ENCODE measurements at regions not wholly inside any gene's neighbourhood (a gene's known extent, or its start where the extent isn't known, plus 50 kb on each side); places are given as distances from the start of the nearest gene placed in this dataset.
A peak's percentile ranks its signal among the peaks of the same experiment; 100 is the strongest.

DNA sequence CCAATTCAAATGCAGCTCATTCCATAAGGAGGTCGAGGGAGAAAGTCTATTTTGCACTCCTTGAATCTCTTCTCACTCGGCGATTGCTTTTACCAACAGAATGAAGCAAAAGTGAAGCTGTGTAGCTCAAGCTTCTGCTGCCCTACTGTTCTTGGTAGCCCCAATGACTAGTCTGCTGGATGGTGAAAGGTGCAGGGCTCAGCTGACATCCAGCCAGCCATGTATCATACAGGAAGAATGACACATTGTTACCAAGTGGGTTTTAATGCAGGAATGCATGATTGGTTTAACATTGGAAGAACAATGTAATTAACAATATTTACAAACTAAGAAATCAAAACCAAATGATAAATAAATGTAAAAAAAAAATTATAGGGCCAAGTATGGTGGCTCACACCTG, 286.2 kb upstream of the HSFY2 start:
- Histone ChIP-seq H3K9me3 (ENCODE audit: low read depth) (no peaks in the 10 kb centered on the region), H3K4me1 (ENCODE audit: low read depth) (no peaks in the 10 kb centered on the region), H3K4me3 (no peak overlapping the region), H3K27ac (no peak overlapping the region), H3K27me3 (no peaks in the 10 kb centered on the region), H3K36me3 (no peaks in the 10 kb centered on the region)
- DNase-seq (ENCODE audit: low read depth in 1 of 2, low spot score in 1 of 2), result peak in 1 of 2 donors; percentile 6
- TF ChIP-seq, protein P1, sequence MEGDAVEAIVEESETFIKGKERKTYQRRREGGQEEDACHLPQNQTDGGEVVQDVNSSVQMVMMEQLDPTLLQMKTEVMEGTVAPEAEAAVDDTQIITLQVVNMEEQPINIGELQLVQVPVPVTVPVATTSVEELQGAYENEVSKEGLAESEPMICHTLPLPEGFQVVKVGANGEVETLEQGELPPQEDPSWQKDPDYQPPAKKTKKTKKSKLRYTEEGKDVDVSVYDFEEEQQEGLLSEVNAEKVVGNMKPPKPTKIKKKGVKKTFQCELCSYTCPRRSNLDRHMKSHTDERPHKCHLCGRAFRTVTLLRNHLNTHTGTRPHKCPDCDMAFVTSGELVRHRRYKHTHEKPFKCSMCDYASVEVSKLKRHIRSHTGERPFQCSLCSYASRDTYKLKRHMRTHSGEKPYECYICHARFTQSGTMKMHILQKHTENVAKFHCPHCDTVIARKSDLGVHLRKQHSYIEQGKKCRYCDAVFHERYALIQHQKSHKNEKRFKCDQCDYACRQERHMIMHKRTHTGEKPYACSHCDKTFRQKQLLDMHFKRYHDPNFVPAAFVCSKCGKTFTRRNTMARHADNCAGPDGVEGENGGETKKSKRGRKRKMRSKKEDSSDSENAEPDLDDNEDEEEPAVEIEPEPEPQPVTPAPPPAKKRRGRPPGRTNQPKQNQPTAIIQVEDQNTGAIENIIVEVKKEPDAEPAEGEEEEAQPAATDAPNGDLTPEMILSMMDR (IDR thresholded peaks at IDR 0.05; ENCODE audit: low read depth, low read length), result no peak

DNA sequence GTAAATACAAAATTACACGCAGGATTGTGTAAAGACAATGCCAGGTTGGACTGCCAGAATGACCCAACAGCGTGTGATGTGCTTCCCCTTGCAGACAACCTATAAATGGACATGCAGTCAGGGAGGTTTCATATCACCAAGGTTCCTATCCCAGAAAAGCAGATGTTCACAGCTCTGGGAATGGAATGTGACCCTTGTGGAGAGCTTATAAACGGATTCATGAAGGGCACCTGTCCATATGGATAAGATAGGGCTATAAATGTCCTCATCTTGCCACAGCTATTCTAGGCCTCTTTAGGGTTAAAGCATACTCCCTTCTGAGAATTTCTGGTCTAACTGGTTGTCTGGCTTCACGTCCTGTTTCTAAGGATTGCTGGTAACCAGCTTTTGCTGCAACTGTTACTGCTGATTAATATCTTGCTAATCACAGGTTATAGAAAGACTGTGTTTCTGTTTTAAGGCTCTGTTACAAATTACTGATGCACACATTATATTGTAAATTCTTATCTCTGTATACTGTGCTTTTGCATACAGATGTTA, 285.4 kb upstream of the HSFY2 start:
- no peak for DNase-seq (ENCODE audit: low read depth in 1 of 2, low spot score in 1 of 2)
- Histone ChIP-seq H3K27ac (no peak overlapping the region), H3K27me3 (no peaks in the 10 kb centered on the region), H3K36me3 (no peaks in the 10 kb centered on the region), H3K4me1 (ENCODE audit: low read depth) (no peaks in the 10 kb centered on the region), H3K4me3 (no peak overlapping the region), H3K9me3 (ENCODE audit: low read depth) (no peaks in the 10 kb centered on the region)
- TF ChIP-seq, protein P1 (IDR thresholded peaks at IDR 0.05; ENCODE audit: low read depth, low read length), result no peak

DNA sequence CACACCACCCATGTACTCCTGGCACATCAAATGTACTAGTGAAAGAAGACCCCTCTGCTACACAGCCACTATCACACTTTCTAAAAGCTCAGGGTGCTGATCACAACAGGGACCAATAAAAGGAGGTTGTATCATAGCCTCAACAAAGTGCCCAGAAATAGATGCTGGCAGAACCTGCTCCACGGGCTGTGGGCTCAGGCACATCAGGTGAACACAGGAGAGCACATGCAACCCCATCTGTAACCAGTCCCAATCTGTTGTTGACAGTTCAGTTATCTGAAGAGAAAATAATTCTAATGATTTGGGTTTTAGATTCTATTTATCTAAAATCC, 282.6 kb upstream of the HSFY2 start:
- H3K4me1 ChIP-seq (ENCODE audit: low read depth), result no peaks in the 10 kb centered on the region
- no peak overlapping the region for H3K27ac ChIP-seq
- H3K4me3 ChIP-seq, result no peak overlapping the region
- H3K27me3 ChIP-seq, result no peaks in the 10 kb centered on the region
- TF ChIP-seq, protein P1 (IDR thresholded peaks at IDR 0.05; ENCODE audit: low read depth, low read length), result no peak
- DNase-seq (ENCODE audit: low read depth in 1 of 2, low spot score in 1 of 2), result no peak
- no peaks in the 10 kb centered on the region for H3K36me3 ChIP-seq
- H3K9me3 ChIP-seq (ENCODE audit: low read depth), result no peaks in the 10 kb centered on the region

DNA sequence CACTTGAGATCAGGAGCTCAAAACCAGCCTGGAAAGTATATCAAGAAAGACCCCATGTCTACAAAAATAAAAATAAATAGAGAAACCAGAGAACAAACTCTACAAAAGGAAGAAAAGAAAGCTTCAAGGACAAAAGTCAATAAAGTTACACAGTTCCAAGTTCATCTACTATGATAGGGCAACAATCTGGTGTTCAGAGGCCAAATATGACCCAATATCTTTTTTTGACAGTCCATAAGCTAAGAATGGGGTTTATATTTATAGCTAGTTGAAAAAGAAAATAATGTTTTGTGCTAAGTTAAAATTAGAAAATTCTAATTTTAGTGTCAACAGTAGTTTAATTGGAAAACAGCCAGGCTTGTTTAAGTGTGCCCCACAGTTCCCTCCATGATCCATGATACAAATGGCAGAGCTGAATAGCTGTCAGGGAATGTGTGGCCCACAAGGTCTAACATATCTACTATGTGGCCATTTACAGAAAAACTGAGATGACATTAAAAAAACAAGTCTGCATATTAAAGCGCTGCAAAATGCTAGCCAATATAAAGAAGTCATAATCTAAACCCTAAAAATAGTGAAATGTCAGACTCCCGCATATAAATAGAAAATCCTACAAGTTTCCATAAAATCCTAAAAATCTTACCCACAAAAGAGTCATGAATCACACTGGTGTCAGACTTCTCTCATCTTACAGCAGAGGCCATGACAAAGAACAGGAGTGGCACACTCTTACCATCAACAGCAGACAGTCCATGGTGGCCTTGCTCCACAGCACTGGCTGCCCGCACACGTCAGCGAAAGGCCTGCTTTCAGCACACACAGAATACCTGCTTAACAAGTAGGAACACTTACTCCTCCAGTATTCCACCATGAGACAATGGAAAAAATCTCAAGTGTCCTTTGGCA, 281.9 kb upstream of the HSFY2 start:
- TF ChIP-seq, protein P1 (IDR thresholded peaks at IDR 0.05; ENCODE audit: low read depth, low read length), result no peak
- H3K27ac ChIP-seq, result no peak overlapping the region
- no peaks in the 10 kb centered on the region for H3K4me1 ChIP-seq (ENCODE audit: low read depth)
- no peaks in the 10 kb centered on the region for H3K36me3 ChIP-seq
- no peak overlapping the region for H3K4me3 ChIP-seq
- no peaks in the 10 kb centered on the region for H3K9me3 ChIP-seq (ENCODE audit: low read depth)
- no peaks in the 10 kb centered on the region for H3K27me3 ChIP-seq
- no peak for DNase-seq (ENCODE audit: low read depth in 1 of 2, low spot score in 1 of 2)

DNA sequence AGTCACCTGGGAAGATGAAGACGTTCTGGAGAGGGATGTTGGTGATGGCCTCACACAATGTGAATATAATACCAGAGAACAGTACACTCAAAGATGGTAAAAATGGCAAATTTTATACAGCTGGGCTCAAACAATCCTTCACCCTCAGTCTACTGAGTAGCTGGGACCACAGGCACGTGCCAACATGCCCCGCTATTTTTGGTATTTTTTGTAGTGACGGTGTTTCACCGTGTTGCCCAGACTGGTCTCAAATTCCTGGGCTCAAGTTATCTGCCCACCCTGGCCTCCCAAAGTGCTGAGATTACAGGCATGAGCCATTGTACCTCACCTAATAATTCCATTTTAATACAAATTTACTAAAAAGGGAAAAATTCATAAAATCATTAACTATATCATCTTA, 280.3 kb upstream of the HSFY2 start:
- no peak for DNase-seq (ENCODE audit: low read depth in 1 of 2, low spot score in 1 of 2)
- TF ChIP-seq, protein P1 (IDR thresholded peaks at IDR 0.05; ENCODE audit: low read depth, low read length), result no peak
- H3K9me3 ChIP-seq (ENCODE audit: low read depth), result no peaks in the 10 kb centered on the region
- H3K36me3 ChIP-seq, result no peaks in the 10 kb centered on the region
- no peak overlapping the region for H3K27ac ChIP-seq
- no peak overlapping the region for H3K4me3 ChIP-seq
- H3K4me1 ChIP-seq (ENCODE audit: low read depth), result no peaks in the 10 kb centered on the region
- no peaks in the 10 kb centered on the region for H3K27me3 ChIP-seq
